Activated CD8-positive, alpha-beta memory T cell treated with anti-CD3 and anti-CD28 coated beads, Interleukin-2, amount 10 ng/mL, durations not matched to agents 7 days and 5 days (primary cell): ENCODE measurements at regions not wholly inside any gene's neighbourhood (a gene's known extent, or its start where the extent isn't known, plus 50 kb on each side); places are given as distances from the start of the nearest gene placed in this dataset.

Source experiments
- ATAC-seq: fragments of 150-1000 bp; cut with Tn5 transposase; one replicate; pipeline ENCODE4 v1.10.0; 2021; ENCODE audit warnings: moderate library complexity
- CTCF ChIA-PET: fragments of 350-600 bp; sonication (Branson Sonifier 250); formaldehyde crosslinking; loops from one replicate; lab custom pipeline; 2021; ENCODE audit warnings: antibody characterized with exemption; lab: Charles Lee
- DNase-seq: peaks from one replicate; pipeline ENCODE4 v3.0.0-alpha.2; 2020
- H3K27ac Mint-ChIP-seq: one replicate; pipeline ENCODE4 v1.8.0; 2021; ENCODE audit warnings: mild to moderate bottlenecking, mixed read lengths
- H3K27me3 Mint-ChIP-seq: one replicate; pipeline ENCODE4 v1.8.0; 2021; ENCODE audit warnings: mixed read lengths
- H3K36me3 Mint-ChIP-seq: one replicate; pipeline ENCODE4 v1.8.0; 2021; ENCODE audit warnings: mild to moderate bottlenecking, mixed read lengths
- H3K4me1 Mint-ChIP-seq: one replicate; pipeline ENCODE4 v1.8.0; 2021; ENCODE audit warnings: mixed read lengths
- H3K4me3 Mint-ChIP-seq: one replicate; pipeline ENCODE4 v1.8.0; 2021; ENCODE audit warnings: mild to moderate bottlenecking, moderate library complexity, mixed read lengths
- H3K9me3 Mint-ChIP-seq: one replicate; pipeline ENCODE4 v1.8.0; 2022; ENCODE audit warnings: low read depth, mixed read lengths

DNA sequence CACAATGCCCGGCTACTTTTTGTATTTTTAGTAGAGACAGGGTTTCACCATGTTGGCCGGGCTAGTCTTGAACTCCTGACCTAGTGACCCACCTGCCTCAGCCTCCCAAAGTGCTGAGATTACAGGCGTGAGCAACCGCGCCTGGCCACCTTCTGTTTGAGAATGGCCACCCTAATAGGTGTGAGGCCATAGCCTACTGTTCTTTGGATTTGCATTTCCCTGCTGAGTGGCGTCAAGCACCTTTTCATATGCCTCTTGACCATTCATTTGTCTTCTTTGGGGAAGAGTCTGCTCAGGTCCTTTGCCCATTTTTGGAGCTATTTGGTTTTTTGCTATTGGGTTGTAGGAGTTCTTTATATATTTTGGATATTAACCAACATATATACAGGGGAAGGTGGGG lies 276.7 kb downstream of the PARN start:
- CTCF ChIA-PET, result no interaction called here
- Mint-ChIP-seq H3K27me3 (peaks cover 31% of the 10 kb centered on the region), H3K4me1 (peaks cover 8% of the 10 kb centered on the region), H3K27ac (no peak overlapping the region), H3K36me3 (no peaks in the 10 kb centered on the region), H3K4me3 (no peak overlapping the region), H3K9me3 (no peaks in the 10 kb centered on the region)
- ATAC-seq, result no peak
- no peak for DNase-seq

DNA sequence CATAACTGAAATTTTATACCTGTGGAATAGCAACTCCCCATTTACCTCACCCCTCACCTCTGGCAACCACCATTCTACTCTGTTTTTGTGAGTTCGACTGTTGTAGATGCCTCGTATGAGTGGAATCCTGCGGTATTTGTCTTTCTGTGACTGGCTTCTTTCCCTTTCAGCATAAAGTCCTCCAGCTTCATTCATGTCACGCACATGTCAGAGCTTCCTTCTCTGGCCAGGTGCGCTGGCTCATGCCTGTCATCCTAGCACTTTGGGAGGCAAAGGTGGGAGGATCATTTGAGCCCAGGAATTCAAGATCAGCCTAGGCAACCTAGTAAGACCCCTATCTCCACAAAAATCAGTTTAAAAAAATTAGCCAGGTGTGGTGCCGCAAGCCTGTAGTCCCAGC lies 278.4 kb downstream of the PARN start:
- no peaks in the 10 kb centered on the region for H3K9me3 Mint-ChIP-seq
- CTCF ChIA-PET, result no interaction called here
- peaks cover 25% of the 10 kb centered on the region for H3K27me3 Mint-ChIP-seq
- DNase-seq (no peak), ATAC-seq (no peak)
- no peak overlapping the region for H3K27ac Mint-ChIP-seq
- H3K4me3 Mint-ChIP-seq, result no peak overlapping the region
- H3K36me3 Mint-ChIP-seq, result no peaks in the 10 kb centered on the region
- H3K4me1 Mint-ChIP-seq, result peaks cover 8% of the 10 kb centered on the region

- no peaks in the 10 kb centered on the region for H3K36me3 Mint-ChIP-seq
- H3K27ac Mint-ChIP-seq, result no peak overlapping the region
- no peak overlapping the region for H3K4me3 Mint-ChIP-seq
- ATAC-seq, result no peak
- H3K4me1 Mint-ChIP-seq, result peaks cover 8% of the 10 kb centered on the region
- no peaks in the 10 kb centered on the region for H3K9me3 Mint-ChIP-seq
- DNase-seq, result no peak
- CTCF ChIA-PET, result no interaction called here
- peaks cover 17% of the 10 kb centered on the region for H3K27me3 Mint-ChIP-seq
These were observed 279.4 kb downstream of the PARN start for GRCh38 chr16:14350626-14351025.

GRCh38 chr16:14350081-14350480 lies 279.0 kb downstream of the MRTFB start:
- no peak overlapping the region for H3K4me3 Mint-ChIP-seq
- no peak overlapping the region for H3K27ac Mint-ChIP-seq
- CTCF ChIA-PET, result no interaction called here
- H3K27me3 Mint-ChIP-seq, result peaks cover 15% of the 10 kb centered on the region
- no peaks in the 10 kb centered on the region for H3K9me3 Mint-ChIP-seq
- no peak for DNase-seq
- H3K36me3 Mint-ChIP-seq, result no peaks in the 10 kb centered on the region
- ATAC-seq, result no peak
- peaks cover 5% of the 10 kb centered on the region for H3K4me1 Mint-ChIP-seq

DNA sequence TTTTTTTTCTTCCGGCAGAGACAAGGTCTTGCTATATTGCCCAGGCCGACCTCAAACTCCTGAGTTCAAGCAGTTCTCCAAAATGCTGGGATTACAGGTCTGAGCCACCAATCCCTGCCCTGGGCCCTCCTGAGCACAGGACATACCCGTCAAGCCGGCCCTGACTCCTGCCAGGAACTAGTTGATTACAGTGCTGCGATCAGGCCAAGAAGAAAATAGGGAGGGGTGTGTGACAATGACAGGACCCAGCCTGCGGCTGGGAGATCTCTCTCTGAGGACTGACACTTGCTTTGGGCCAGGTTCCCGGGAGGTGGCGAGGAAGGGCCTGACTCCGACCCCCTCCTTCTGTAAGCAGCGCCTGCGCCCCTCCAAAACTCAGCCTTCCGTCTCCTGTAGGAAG lies 276.6 kb downstream of the MRTFB start:
- Mint-ChIP-seq H3K4me3 (no peak overlapping the region), H3K27me3 (peaks cover 12% of the 10 kb centered on the region), H3K27ac (no peak overlapping the region), H3K9me3 (peaks cover 3% of the 10 kb centered on the region), H3K4me1 (no peaks in the 10 kb centered on the region), H3K36me3 (no peaks in the 10 kb centered on the region)
- CTCF ChIA-PET, result interaction anchor here (0.8 kb wide), 1 partner anchor 13 kb away, joined by 3 read pairs; no protein-coding TSS in a partner anchor
- no peak for DNase-seq
- ATAC-seq, result no peak

GRCh38 chr16:14346278-14347142 lies 275.4 kb downstream of the MRTFB start:
- no peak for DNase-seq
- Mint-ChIP-seq H3K36me3 (no peaks in the 10 kb centered on the region), H3K27me3 (peaks cover 9% of the 10 kb centered on the region), H3K4me1 (no peaks in the 10 kb centered on the region), H3K4me3 (no peak overlapping the region), H3K27ac (no peak overlapping the region), H3K9me3 (peaks cover 3% of the 10 kb centered on the region)
- no peak for ATAC-seq
- CTCF ChIA-PET, result no interaction called here

GRCh38 chr16:14345512-14346115 lies 274.5 kb downstream of the MRTFB start:
- H3K9me3 Mint-ChIP-seq, result peaks cover 3% of the 10 kb centered on the region
- H3K27ac Mint-ChIP-seq, result no peak overlapping the region
- CTCF ChIA-PET, result no interaction called here
- H3K4me3 Mint-ChIP-seq, result no peak overlapping the region
- DNase-seq (no peak), ATAC-seq (no peak)
- H3K36me3 Mint-ChIP-seq, result no peaks in the 10 kb centered on the region
- H3K27me3 Mint-ChIP-seq, result peaks cover 12% of the 10 kb centered on the region
- no peaks in the 10 kb centered on the region for H3K4me1 Mint-ChIP-seq

DNA sequence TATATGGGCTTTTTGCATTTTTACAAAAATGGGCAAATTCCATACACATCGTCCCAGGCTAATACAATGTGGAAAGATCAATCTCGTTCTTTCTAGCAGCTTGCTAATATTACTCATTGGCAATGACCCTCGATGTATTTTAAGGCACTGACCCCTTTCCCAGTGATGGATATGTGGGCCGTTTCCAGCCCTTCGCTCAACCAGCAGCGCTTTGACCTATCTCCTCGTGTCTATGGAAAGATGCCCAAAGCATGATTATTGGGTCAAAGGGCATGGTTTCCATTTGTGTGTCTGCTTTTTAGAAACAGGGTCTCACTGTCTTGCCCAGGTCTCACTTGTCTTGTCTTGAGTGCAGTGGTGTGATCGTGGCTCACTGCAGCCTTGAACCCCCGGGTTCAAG lies 273.8 kb downstream of the MRTFB start:
- no peak for ATAC-seq
- H3K27me3 Mint-ChIP-seq, result peaks cover 14% of the 10 kb centered on the region
- CTCF ChIA-PET, result no interaction called here
- peaks cover 3% of the 10 kb centered on the region for H3K9me3 Mint-ChIP-seq
- H3K27ac Mint-ChIP-seq, result no peak overlapping the region
- no peaks in the 10 kb centered on the region for H3K4me1 Mint-ChIP-seq
- DNase-seq, result no peak
- H3K36me3 Mint-ChIP-seq, result no peaks in the 10 kb centered on the region
- no peak overlapping the region for H3K4me3 Mint-ChIP-seq

GRCh38 chr16:14344292-14344691 lies 273.2 kb downstream of the MRTFB start:
- Mint-ChIP-seq H3K36me3 (no peaks in the 10 kb centered on the region), H3K4me1 (no peaks in the 10 kb centered on the region), H3K4me3 (no peak overlapping the region), H3K27ac (no peak overlapping the region), H3K27me3 (peaks cover 12% of the 10 kb centered on the region), H3K9me3 (peaks cover 3% of the 10 kb centered on the region)
- DNase-seq (no peak), ATAC-seq (no peak)
- CTCF ChIA-PET, result interaction anchor here (0.7 kb wide), 1 partner anchor 67 kb away, joined by 4 read pairs; no protein-coding TSS in a partner anchor

DNA sequence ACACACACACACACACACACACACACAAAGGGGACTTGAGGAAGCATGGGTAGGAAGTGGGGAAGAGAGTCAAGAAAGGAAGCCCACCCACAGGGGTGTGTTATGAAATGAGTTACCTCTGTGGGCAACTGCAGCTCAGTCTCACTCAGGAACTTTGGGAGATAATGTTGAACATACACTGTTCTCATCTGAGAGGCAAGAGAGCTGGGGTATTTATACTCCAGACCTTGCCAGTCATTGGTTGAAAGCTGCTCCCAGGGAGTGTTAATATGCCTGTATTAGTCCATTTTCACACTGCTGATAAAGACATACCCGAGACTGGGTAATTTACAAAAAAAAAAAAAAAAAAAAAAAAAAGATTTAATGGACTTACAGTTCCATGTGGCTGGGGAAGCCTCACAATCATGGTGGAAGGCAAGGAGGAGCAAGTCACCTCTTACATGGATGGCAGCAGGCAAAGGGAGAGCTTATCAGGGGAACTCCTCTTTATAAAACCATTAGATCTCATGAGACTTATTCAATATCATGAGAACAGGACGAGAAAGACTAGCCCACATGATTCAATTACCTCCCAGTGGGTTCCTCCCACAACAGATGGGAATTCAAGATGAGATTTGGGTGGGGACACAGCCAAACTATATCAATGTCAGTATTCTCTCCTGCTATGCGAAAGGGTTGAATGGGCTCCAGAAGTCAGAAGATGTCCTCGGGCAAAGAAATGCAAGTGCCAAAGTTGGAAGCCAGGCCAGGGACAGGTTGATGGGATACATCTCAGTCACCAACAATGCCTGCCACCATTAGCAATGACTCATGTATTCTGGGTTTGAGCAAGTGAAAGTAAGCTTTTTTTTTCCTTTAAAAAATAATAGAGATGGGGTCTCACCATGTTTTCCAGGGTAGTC lies 270.5 kb downstream of the MRTFB start:
- Mint-ChIP-seq H3K27me3 (peaks cover 6% of the 10 kb centered on the region), H3K4me3 (no peak overlapping the region), H3K9me3 (peaks cover 3% of the 10 kb centered on the region), H3K4me1 (no peaks in the 10 kb centered on the region), H3K27ac (no peak overlapping the region), H3K36me3 (no peaks in the 10 kb centered on the region)
- ATAC-seq (no peak), DNase-seq (no peak)
- CTCF ChIA-PET, result no interaction called here

- DNase-seq (no peak), ATAC-seq (no peak)
- H3K4me1 Mint-ChIP-seq, result no peaks in the 10 kb centered on the region
- CTCF ChIA-PET, result no interaction called here
- H3K9me3 Mint-ChIP-seq, result peaks cover 5% of the 10 kb centered on the region
- H3K4me3 Mint-ChIP-seq, result no peak overlapping the region
- no peak overlapping the region for H3K27ac Mint-ChIP-seq
- peaks cover 6% of the 10 kb centered on the region for H3K27me3 Mint-ChIP-seq
- no peaks in the 10 kb centered on the region for H3K36me3 Mint-ChIP-seq
These were observed 268.6 kb downstream of the MRTFB start for GRCh38 chr16:14339694-14340093.

- Mint-ChIP-seq H3K27me3 (peaks cover 6% of the 10 kb centered on the region), H3K4me1 (no peaks in the 10 kb centered on the region), H3K4me3 (no peak overlapping the region), H3K36me3 (no peaks in the 10 kb centered on the region), H3K27ac (no peak overlapping the region), H3K9me3 (peaks cover 5% of the 10 kb centered on the region)
- no peak for ATAC-seq
- CTCF ChIA-PET, result no interaction called here
- DNase-seq, result no peak
These were observed 267.9 kb downstream of the MRTFB start for GRCh38 chr16:14338969-14339368.

DNA sequence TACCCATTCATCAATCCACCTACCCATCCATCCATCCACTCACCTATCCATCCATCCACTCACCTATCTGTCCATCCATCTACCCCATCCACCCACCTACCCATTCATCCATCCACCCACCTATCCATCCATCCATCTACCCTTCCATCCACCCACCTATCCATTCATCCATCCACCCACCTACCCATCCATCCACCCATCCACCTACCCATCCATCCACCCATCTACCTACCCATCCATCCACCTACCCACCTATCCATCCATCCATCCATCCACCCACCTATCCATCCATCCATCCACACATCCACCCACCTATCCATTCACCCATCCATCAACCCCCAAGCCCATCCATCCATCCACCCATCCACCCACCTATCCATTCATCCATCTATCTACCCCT lies 267.1 kb downstream of the MRTFB start:
- H3K36me3 Mint-ChIP-seq, result no peaks in the 10 kb centered on the region
- CTCF ChIA-PET, result no interaction called here
- H3K9me3 Mint-ChIP-seq, result peaks cover 5% of the 10 kb centered on the region
- H3K4me3 Mint-ChIP-seq, result no peak overlapping the region
- DNase-seq, result no peak
- no peak for ATAC-seq
- H3K27me3 Mint-ChIP-seq, result peaks cover 6% of the 10 kb centered on the region
- H3K27ac Mint-ChIP-seq, result no peak overlapping the region
- no peaks in the 10 kb centered on the region for H3K4me1 Mint-ChIP-seq
